CD8-positive, alpha-beta memory T cell (primary cell): ENCODE measurements at regions not wholly inside any gene's neighbourhood (a gene's known extent, or its start where the extent isn't known, plus 50 kb on each side); places are given as distances from the start of the nearest gene placed in this dataset.

Source experiments
- CTCF ChIA-PET: fragments of 350-600 bp; sonication (Branson Sonifier 250); formaldehyde crosslinking; loops from one replicate; lab custom pipeline; 2021; ENCODE audit warnings: antibody characterized with exemption; lab: Charles Lee
- POLR2A ChIA-PET: fragments of 350-600 bp; sonication (Branson Sonifier 250); formaldehyde crosslinking; loops from one replicate; lab custom pipeline; 2021; ENCODE audit warnings: antibody characterized with exemption; lab: Charles Lee
- DNase-seq, 5 donors: peaks; one replicate each; pipeline versions ENCODE4 v3.0.0 to v3.0.0-alpha.2; 2020 to 2022; ENCODE audit warnings: mixed read lengths in 1 of 5
- H3K27ac ChIP-seq: one replicate; pipeline ENCODE4 v1.7.0; 2013; ENCODE audit warnings: low read depth, mild to moderate bottlenecking, low read length, moderate library complexity
- H3K27me3 ChIP-seq: 2 replicates; pipeline ENCODE4 v1.7.0; 2013; ENCODE audit warnings: low read length, mild to moderate bottlenecking; ENCODE audit not compliant: insufficient read depth, poor library complexity, severe bottlenecking
- H3K36me3 ChIP-seq: 2 replicates; pipeline ENCODE4 v1.7.0; 2013; ENCODE audit warnings: mild to moderate bottlenecking, low read length, moderate library complexity; ENCODE audit not compliant: insufficient read depth
- H3K4me1 ChIP-seq: 2 replicates; pipeline ENCODE4 v1.7.0; 2013; ENCODE audit warnings: mild to moderate bottlenecking, low read length, moderate library complexity; ENCODE audit not compliant: insufficient read depth
- H3K4me3 ChIP-seq: 2 replicates; pipeline ENCODE4 v1.7.0; 2013; ENCODE audit warnings: mild to moderate bottlenecking, low read length
- H3K9me3 ChIP-seq: 2 replicates; pipeline ENCODE4 v1.7.0; 2013; ENCODE audit warnings: mild to moderate bottlenecking, low read length
- H3K27ac Mint-ChIP-seq, 8 donors: one replicate each; pipeline ENCODE4 v1.8.0; 2020 to 2021; ENCODE audit warnings: mixed read lengths in 8 of 8, mild to moderate bottlenecking in 6 of 8, inconsistent platforms in 3 of 8, moderate library complexity in 3 of 8
- H3K27me3 Mint-ChIP-seq, 2 donors: one replicate each; pipeline ENCODE4 v1.8.0; 2020 to 2021; ENCODE audit warnings: mixed read lengths in 2 of 2, mild to moderate bottlenecking in 1 of 2, moderate library complexity in 1 of 2
- H3K36me3 Mint-ChIP-seq, 3 donors: one replicate each; pipeline ENCODE4 v1.8.0; 2020 to 2021; ENCODE audit warnings: mixed read lengths in 3 of 3, inconsistent platforms in 1 of 3, mild to moderate bottlenecking in 1 of 3
- H3K4me1 Mint-ChIP-seq, 3 donors: one replicate each; pipeline ENCODE4 v1.8.0; 2020 to 2021; ENCODE audit warnings: mixed read lengths in 3 of 3, inconsistent platforms in 1 of 3, mild to moderate bottlenecking in 1 of 3
- H3K4me3 Mint-ChIP-seq, 7 donors: one replicate each; pipeline ENCODE4 v1.8.0; 2020 to 2021; ENCODE audit warnings: mixed read lengths in 7 of 7, mild to moderate bottlenecking in 6 of 7, moderate library complexity in 4 of 7, inconsistent platforms in 2 of 7
- H3K9me3 Mint-ChIP-seq, 5 donors: one replicate each; pipeline ENCODE4 v1.8.0; 2020 to 2022; ENCODE audit warnings: mixed read lengths in 5 of 5, mild to moderate bottlenecking in 3 of 5, moderate library complexity in 2 of 5, inconsistent platforms in 1 of 5

GRCh38 chr14:71204768-71205167 is 297.5 kb downstream of the PCNX1 start:
- no peak for DNase-seq
- Mint-ChIP-seq H3K4me3 (no peak overlapping the region), H3K9me3 (peaks cover 0 to under 1% (median 0%) of the 10 kb centered on the region in 5 donors), H3K27ac (peak overlapping the region in 1 of 8 donors; percentile 59), H3K4me1 (peaks cover 0 to 4% (median 0%) of the 10 kb centered on the region in 3 donors), H3K36me3 (peaks cover 0 to 4% (median 3%) of the 10 kb centered on the region in 3 donors), H3K27me3 (peaks cover 0 to 2% of the 10 kb centered on the region in 2 donors)
- ChIA-PET CTCF (no interaction called here), POLR2A (no interaction called here)
- no peaks in the 10 kb centered on the region for H3K36me3 ChIP-seq
- H3K9me3 ChIP-seq: no peaks in the 10 kb centered on the region
- no peak overlapping the region for H3K27ac ChIP-seq
- no peak overlapping the region for H3K4me3 ChIP-seq
- H3K27me3 ChIP-seq: no peaks in the 10 kb centered on the region
- H3K4me1 ChIP-seq: no peaks in the 10 kb centered on the region

GRCh38 chr14:71206123-71206522 is 298.9 kb downstream of the PCNX1 start:
- no peaks in the 10 kb centered on the region for H3K36me3 ChIP-seq
- no peak overlapping the region for H3K4me3 Mint-ChIP-seq
- peaks cover 0 to 4% (median 0%) of the 10 kb centered on the region in 3 donors for H3K4me1 Mint-ChIP-seq
- peaks cover 0 to 4% (median 3%) of the 10 kb centered on the region in 3 donors for H3K36me3 Mint-ChIP-seq
- H3K27me3 ChIP-seq: no peaks in the 10 kb centered on the region
- H3K4me3 ChIP-seq: no peak overlapping the region
- peaks cover 0 to 1% (median 0%) of the 10 kb centered on the region in 5 donors for H3K9me3 Mint-ChIP-seq
- H3K27me3 Mint-ChIP-seq: peaks cover 0 to 2% of the 10 kb centered on the region in 2 donors
- peak overlapping the region in 1 of 8 donors; percentile 32 for H3K27ac Mint-ChIP-seq
- no peaks in the 10 kb centered on the region for H3K4me1 ChIP-seq
- CTCF ChIA-PET: no interaction called here
- DNase-seq: no peak
- H3K27ac ChIP-seq: no peak overlapping the region
- no peaks in the 10 kb centered on the region for H3K9me3 ChIP-seq
- POLR2A ChIA-PET: no interaction called here

DNA sequence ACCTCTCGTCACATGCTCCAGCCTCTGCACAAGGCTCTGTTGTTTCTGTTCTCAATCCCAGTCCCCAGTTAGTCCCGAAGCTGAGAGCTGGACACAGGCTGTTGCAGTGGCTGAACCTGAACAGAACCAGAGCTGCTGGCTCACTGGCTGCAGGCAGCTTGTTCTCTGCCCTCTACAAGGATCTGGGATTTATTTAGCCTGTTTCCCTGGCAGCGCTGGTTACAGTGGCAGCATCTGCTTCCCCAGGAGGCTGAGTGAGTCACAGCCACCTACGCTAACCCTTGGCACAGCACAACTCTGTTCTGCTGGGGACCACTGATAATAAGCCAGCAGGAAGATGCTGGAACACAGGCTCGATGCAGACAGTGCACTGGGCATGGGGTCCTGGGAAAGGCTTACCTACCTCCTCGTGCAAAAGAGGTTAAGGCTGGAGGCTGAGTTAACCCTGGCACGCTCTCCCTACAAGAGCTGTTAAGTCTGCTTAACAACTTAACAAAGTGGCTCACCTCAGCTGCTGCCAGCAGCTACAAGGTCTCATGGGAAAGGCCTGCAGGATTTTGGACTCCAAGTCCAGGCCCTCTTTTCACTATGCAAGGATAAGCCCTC is 299.6 kb downstream of the PCNX1 start:
- no peaks in the 10 kb centered on the region for H3K36me3 ChIP-seq
- Mint-ChIP-seq H3K4me3 (no peak overlapping the region), H3K9me3 (peaks cover 0 to 1% (median 0%) of the 10 kb centered on the region in 5 donors), H3K36me3 (peaks cover 0 to 3% (median 3%) of the 10 kb centered on the region in 3 donors), H3K27me3 (peaks cover 0 to 2% of the 10 kb centered on the region in 2 donors), H3K27ac (no peak overlapping the region), H3K4me1 (peaks cover 0 to 4% (median 0%) of the 10 kb centered on the region in 3 donors)
- H3K27me3 ChIP-seq: no peaks in the 10 kb centered on the region
- no peak for DNase-seq
- CTCF ChIA-PET: no interaction called here
- POLR2A ChIA-PET: no interaction called here
- no peaks in the 10 kb centered on the region for H3K9me3 ChIP-seq
- no peak overlapping the region for H3K27ac ChIP-seq
- H3K4me1 ChIP-seq: no peaks in the 10 kb centered on the region
- H3K4me3 ChIP-seq: no peak overlapping the region

DNA sequence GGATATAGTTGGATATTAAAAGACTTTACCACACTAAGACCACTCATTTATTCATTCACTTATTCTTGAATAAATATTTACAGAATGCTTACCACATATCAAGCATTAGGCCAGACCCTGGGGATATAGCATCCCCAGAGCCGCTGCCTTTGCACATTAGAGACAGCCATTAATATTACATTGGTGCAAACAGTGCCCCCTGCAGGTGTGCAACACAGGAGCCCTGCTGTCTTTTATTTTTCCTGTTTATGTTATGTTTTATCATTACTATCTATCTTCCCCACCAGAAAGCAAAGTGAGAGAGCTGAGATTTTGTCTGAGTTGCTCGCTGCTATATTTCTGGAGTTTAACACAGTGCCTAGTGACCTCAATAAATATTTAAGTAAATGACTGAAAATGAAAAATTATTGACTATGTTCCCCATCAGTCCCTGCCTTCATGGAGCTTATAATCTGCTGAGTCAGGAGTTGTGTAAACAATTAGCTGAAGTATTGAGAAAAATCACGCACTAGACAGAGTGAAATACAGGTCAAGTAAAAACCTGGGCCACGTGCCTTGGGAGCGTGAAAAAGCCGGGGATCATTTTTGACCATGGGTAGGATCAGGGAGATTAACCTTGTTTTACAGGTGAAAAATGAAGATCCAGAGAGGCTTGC is 301.6 kb downstream of the PCNX1 start:
- H3K36me3 ChIP-seq: no peaks in the 10 kb centered on the region
- ChIA-PET CTCF (no interaction called here), POLR2A (no interaction called here)
- no peak overlapping the region for H3K27ac ChIP-seq
- no peaks in the 10 kb centered on the region for H3K27me3 ChIP-seq
- no peaks in the 10 kb centered on the region for H3K4me1 ChIP-seq
- Mint-ChIP-seq H3K4me3 (no peak overlapping the region), H3K36me3 (peaks cover 0 to 3% (median 0%) of the 10 kb centered on the region in 3 donors), H3K4me1 (no peaks in the 10 kb centered on the region), H3K9me3 (peaks cover 0 to 1% (median 0%) of the 10 kb centered on the region in 5 donors), H3K27ac (no peak overlapping the region), H3K27me3 (peaks cover 0 to 2% of the 10 kb centered on the region in 2 donors)
- H3K9me3 ChIP-seq: no peaks in the 10 kb centered on the region
- no peak overlapping the region for H3K4me3 ChIP-seq
- DNase-seq: no peak

- no peak overlapping the region for H3K4me3 Mint-ChIP-seq
- H3K36me3 ChIP-seq: no peaks in the 10 kb centered on the region
- CTCF ChIA-PET: no interaction called here
Measured at GRCh38 chr14:71209888-71210287, 302.6 kb downstream of the PCNX1 start.

DNA sequence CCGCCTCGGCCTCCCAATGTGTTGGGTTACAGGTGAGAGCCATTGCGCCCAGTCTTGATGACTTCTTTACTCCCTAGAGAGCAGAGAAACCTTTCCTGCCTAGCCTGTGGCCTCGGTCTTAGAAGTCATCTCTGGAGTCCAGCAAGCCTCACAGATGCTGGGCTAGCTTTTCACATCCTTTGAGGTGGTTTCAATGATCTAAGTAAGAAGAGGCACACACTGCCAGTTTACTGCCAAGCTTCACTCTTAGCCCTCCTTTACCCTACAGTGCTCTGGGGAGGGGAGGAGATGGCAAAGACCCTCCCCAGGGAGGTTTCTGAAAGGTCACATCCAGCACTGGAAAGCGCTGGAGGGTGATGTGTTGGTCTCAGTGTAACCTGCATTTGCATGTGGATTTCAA is 304.8 kb downstream of the PCNX1 start:
- Histone ChIP-seq H3K4me1 (no peaks in the 10 kb centered on the region), H3K27me3 (no peaks in the 10 kb centered on the region), H3K36me3 (no peaks in the 10 kb centered on the region), H3K9me3 (no peaks in the 10 kb centered on the region), H3K27ac (no peak overlapping the region), H3K4me3 (no peak overlapping the region)
- H3K4me1 Mint-ChIP-seq: no peaks in the 10 kb centered on the region
- H3K36me3 Mint-ChIP-seq: no peaks in the 10 kb centered on the region
- no peak for DNase-seq
- ChIA-PET CTCF (no interaction called here), POLR2A (no interaction called here)
- H3K4me3 Mint-ChIP-seq: no peak overlapping the region
- peaks cover 0 to 2% of the 10 kb centered on the region in 2 donors for H3K27me3 Mint-ChIP-seq
- peaks cover 0 to 1% (median 0%) of the 10 kb centered on the region in 5 donors for H3K9me3 Mint-ChIP-seq
- H3K27ac Mint-ChIP-seq: no peak overlapping the region

More at GRCh38 chr14:71209888-71210287, 302.6 kb downstream of the PCNX1 start:
- Mint-ChIP-seq H3K36me3 (peaks cover 0 to 3% (median 0%) of the 10 kb centered on the region in 3 donors), H3K27ac (peak overlapping the region in 1 of 8 donors; percentile 10), H3K9me3 (peaks cover 0 to 1% (median 0%) of the 10 kb centered on the region in 5 donors), H3K27me3 (peaks cover 0 to 2% of the 10 kb centered on the region in 2 donors), H3K4me1 (no peaks in the 10 kb centered on the region)
- Histone ChIP-seq H3K4me3 (no peak overlapping the region), H3K4me1 (no peaks in the 10 kb centered on the region), H3K9me3 (no peaks in the 10 kb centered on the region), H3K27me3 (no peaks in the 10 kb centered on the region), H3K27ac (no peak overlapping the region)
- POLR2A ChIA-PET: no interaction called here
- DNase-seq: no peak

- POLR2A ChIA-PET: no interaction called here
- Mint-ChIP-seq H3K9me3 (peaks cover 0 to 3% (median 1%) of the 10 kb centered on the region in 5 donors), H3K4me3 (no peak overlapping the region), H3K27me3 (peaks cover 0 to 2% of the 10 kb centered on the region in 2 donors), H3K27ac (peak overlapping the region in 1 of 8 donors; percentile 74), H3K4me1 (no peaks in the 10 kb centered on the region), H3K36me3 (peaks cover 0 to 3% (median 3%) of the 10 kb centered on the region in 3 donors)
- no peaks in the 10 kb centered on the region for H3K27me3 ChIP-seq
- H3K27ac ChIP-seq: no peak overlapping the region
- no peak overlapping the region for H3K4me3 ChIP-seq
- H3K9me3 ChIP-seq: no peaks in the 10 kb centered on the region
- no peaks in the 10 kb centered on the region for H3K4me1 ChIP-seq
- no peak for DNase-seq
- CTCF ChIA-PET: no interaction called here
- no peaks in the 10 kb centered on the region for H3K36me3 ChIP-seq
Measured at GRCh38 chr14:71212683-71213107, 305.4 kb downstream of the PCNX1 start.

- POLR2A ChIA-PET: no interaction called here
- CTCF ChIA-PET: no interaction called here
- Mint-ChIP-seq H3K4me3 (no peak overlapping the region), H3K9me3 (peaks cover 0 to 3% (median 1%) of the 10 kb centered on the region in 5 donors), H3K27me3 (peaks cover 0 to 2% of the 10 kb centered on the region in 2 donors), H3K36me3 (peaks cover 0 to 3% (median 3%) of the 10 kb centered on the region in 3 donors), H3K4me1 (peaks cover 0 to 9% (median 7%) of the 10 kb centered on the region in 3 donors), H3K27ac (no peak overlapping the region)
- Histone ChIP-seq H3K4me3 (no peak overlapping the region), H3K27me3 (no peaks in the 10 kb centered on the region), H3K27ac (no peak overlapping the region), H3K9me3 (no peaks in the 10 kb centered on the region), H3K4me1 (no peaks in the 10 kb centered on the region), H3K36me3 (no peaks in the 10 kb centered on the region)
- DNase-seq: no peak
Measured at GRCh38 chr14:71214241-71214640, 307.0 kb downstream of the PCNX1 start.
